ENCODE measurements at regions not wholly inside any gene's neighbourhood (a gene's known extent, or its start where the extent isn't known, plus 50 kb on each side); places are given as distances from the start of the nearest gene placed in this dataset.

- no peak overlapping the region for H3K27ac ChIP-seq
- no peak for TF ChIP-seq CTCF (conservative IDR thresholded peaks at IDR 0.05)
- no peak for TF ChIP-seq ZFX (IDR thresholded peaks at IDR 0.05)
Measured at GRCh38 chr14:65352964-65353530, 59.5 kb upstream of the FUT8 start.

- TF ChIP-seq CTCF (conservative IDR thresholded peaks at IDR 0.05) (no peak), ZFX (IDR thresholded peaks at IDR 0.05) (no peak)
- H3K27ac ChIP-seq, result no peak overlapping the region
Measured at GRCh38 chr14:65354131-65354530, 58.4 kb upstream of the FUT8 start.

- H3K27ac ChIP-seq, result no peak overlapping the region
- TF ChIP-seq ZFX (IDR thresholded peaks at IDR 0.05) (no peak), CTCF (conservative IDR thresholded peaks at IDR 0.05) (no peak)
Measured at GRCh38 chr14:65354715-65355114, 57.8 kb upstream of the FUT8 start.

- H3K27ac ChIP-seq, result no peak overlapping the region
- TF ChIP-seq CTCF (conservative IDR thresholded peaks at IDR 0.05) (no peak), ZFX (IDR thresholded peaks at IDR 0.05) (no peak)
Measured at GRCh38 chr14:65356327-65356836, 56.1 kb upstream of the FUT8 start.

- H3K27ac ChIP-seq, result no peak overlapping the region
- no peak for TF ChIP-seq CTCF (conservative IDR thresholded peaks at IDR 0.05)
- TF ChIP-seq ZFX (IDR thresholded peaks at IDR 0.05), result no peak
Measured at GRCh38 chr14:65357113-65357512, 55.4 kb upstream of the FUT8 start.

GRCh38 chr14:65357689-65358088 lies 54.8 kb upstream of the FUT8 start:
- TF ChIP-seq CTCF (conservative IDR thresholded peaks at IDR 0.05) (no peak), ZFX (IDR thresholded peaks at IDR 0.05) (no peak)
- no peak overlapping the region for H3K27ac ChIP-seq

- no peak overlapping the region for H3K27ac ChIP-seq
- no peak for TF ChIP-seq ZFX (IDR thresholded peaks at IDR 0.05)
- TF ChIP-seq CTCF (conservative IDR thresholded peaks at IDR 0.05), result peak; percentile 17; the same call in 1 of the 2 replicates
Measured at GRCh38 chr14:65359503-65359902, 53.0 kb upstream of the FUT8 start.

Data from C4-2B (cell line).